Activated T-cell treated with anti-CD3 and anti-CD28 coated beads for 24 hours (primary cell): ENCODE measurements at regions not wholly inside any gene's neighbourhood (a gene's known extent, or its start where the extent isn't known, plus 50 kb on each side); places are given as distances from the start of the nearest gene placed in this dataset.

ENCODE experiments used
- DNase-seq: peaks from one replicate; pipeline ENCODE4 v3.0.0-alpha.2; 2020; ENCODE audit warnings: low read depth

GRCh38 chr5:145246379-145246778, 588.8 kb downstream of the PRELID2 start:
- DNase-seq = no peak

- DNase-seq = no peak
Measured at GRCh38 chr5:145245354-145245753, 589.8 kb downstream of the PRELID2 start.

- no peak for DNase-seq
Measured at GRCh38 chr5:145244788-145245187, 590.4 kb downstream of the PRELID2 start.

GRCh38 chr5:145244251-145244650, 590.9 kb downstream of the PRELID2 start:
- DNase-seq = no peak

- no peak for DNase-seq
Measured at GRCh38 chr5:145243016-145243415, 592.1 kb downstream of the PRELID2 start.

GRCh38 chr5:145242551-145242950, 592.6 kb downstream of the PRELID2 start:
- DNase-seq = no peak

- DNase-seq = no peak
Measured at GRCh38 chr5:145237843-145238242, 597.3 kb downstream of the PRELID2 start.

GRCh38 chr5:145236983-145237382, 598.2 kb downstream of the PRELID2 start:
- DNase-seq = no peak

- DNase-seq = no peak
Measured at GRCh38 chr5:145236127-145236526, 599.0 kb downstream of the PRELID2 start.

- DNase-seq = no peak
Measured at GRCh38 chr5:145233461-145233860, 601.7 kb downstream of the PRELID2 start.

- no peak for DNase-seq
Measured at GRCh38 chr5:145230781-145231180, 604.4 kb downstream of the PRELID2 start.

- DNase-seq = no peak
Measured at GRCh38 chr5:145228564-145228963, 606.6 kb downstream of the PRELID2 start.

GRCh38 chr5:145227881-145228280, 607.3 kb downstream of the PRELID2 start:
- DNase-seq = no peak

- no peak for DNase-seq
Measured at GRCh38 chr5:145226726-145227125, 608.4 kb downstream of the PRELID2 start.

GRCh38 chr5:145225529-145225928, 609.6 kb downstream of the PRELID2 start:
- DNase-seq = no peak

- DNase-seq = no peak
Measured at GRCh38 chr5:145223582-145223981, 611.6 kb downstream of the PRELID2 start.

- DNase-seq = no peak
Measured at GRCh38 chr5:145222622-145223021, 612.5 kb downstream of the PRELID2 start.

- DNase-seq = no peak
Measured at GRCh38 chr5:145221416-145221815, 613.7 kb downstream of the PRELID2 start.

- no peak for DNase-seq
Measured at GRCh38 chr5:145220481-145220880, 614.7 kb downstream of the PRELID2 start.

- no peak for DNase-seq
Measured at GRCh38 chr5:145218982-145219381, 616.2 kb downstream of the PRELID2 start.

- no peak for DNase-seq
Measured at GRCh38 chr5:145218019-145218418, 617.1 kb downstream of the PRELID2 start.

- DNase-seq = no peak
Measured at GRCh38 chr5:145210020-145210419, 625.1 kb downstream of the PRELID2 start.

- DNase-seq = no peak
Measured at GRCh38 chr5:145205546-145205945, 629.6 kb downstream of the PRELID2 start.

GRCh38 chr5:145204743-145205142, 630.4 kb downstream of the PRELID2 start:
- DNase-seq = no peak

- DNase-seq = no peak
Measured at GRCh38 chr5:145203193-145203592, 631.9 kb downstream of the PRELID2 start.
